Chondrocyte (in vitro differentiated cells): ENCODE measurements at regions not wholly inside any gene's neighbourhood (a gene's known extent, or its start where the extent isn't known, plus 50 kb on each side); places are given as distances from the start of the nearest gene placed in this dataset.

Experiments used
- DNase-seq: peaks from one replicate; pipeline ENCODE4 v3.0.0; 2021; ENCODE audit warnings: mixed read lengths, low spot score
- H3K27ac Mint-ChIP-seq: one replicate; pipeline ENCODE4 v1.8.0; 2021; ENCODE audit warnings: mild to moderate bottlenecking, moderate library complexity, mixed read lengths; ENCODE audit not compliant: unreplicated experiment
- H3K27me3 Mint-ChIP-seq: 2 replicates; pipeline ENCODE4 v1.8.0; 2021; ENCODE audit warnings: low read depth, mixed read lengths
- H3K36me3 Mint-ChIP-seq: 2 replicates; pipeline ENCODE4 v1.8.0; 2021; ENCODE audit warnings: low read depth, mixed read lengths
- H3K4me1 Mint-ChIP-seq: 2 replicates; pipeline ENCODE4 v1.8.0; 2021; ENCODE audit warnings: low read depth, mild to moderate bottlenecking, mixed read lengths
- H3K4me3 Mint-ChIP-seq: one replicate; pipeline ENCODE4 v1.8.0; 2021; ENCODE audit warnings: mild to moderate bottlenecking, moderate library complexity, mixed read lengths; ENCODE audit not compliant: unreplicated experiment
- H3K9me3 Mint-ChIP-seq: 2 replicates; pipeline ENCODE4 v1.8.0; 2021; ENCODE audit warnings: low read depth, mixed read lengths
- TF ChIP-seq, protein P1 (sequence below): fragments of 200-600 bp; sonication (generic); IDR thresholded peaks from 2 replicates; pipeline ENCODE4 v1.5.0; 2021; ENCODE audit warnings: antibody characterized with exemption, mild to moderate bottlenecking, moderate library complexity

DNA sequence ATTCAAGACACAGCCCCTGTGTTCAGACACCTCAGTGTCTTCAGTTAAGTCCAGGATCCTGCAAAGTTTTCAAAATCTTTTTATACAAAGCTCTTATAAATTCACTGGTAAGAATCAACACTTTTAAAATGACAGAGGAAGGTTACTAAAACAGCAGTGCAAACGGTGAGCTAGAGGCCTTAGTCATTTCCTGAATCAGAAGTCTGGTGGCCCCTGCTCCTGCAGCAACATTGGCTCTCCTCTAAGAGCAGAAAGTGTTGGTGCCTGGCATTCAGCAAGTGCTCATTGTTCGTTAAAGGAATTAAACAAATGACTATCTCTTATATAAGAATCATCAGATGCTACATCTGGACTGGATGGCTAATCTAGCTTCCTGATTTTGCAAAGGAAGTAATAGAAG lies 282.9 kb downstream of the PTGER3 start:
- no peak overlapping the region for H3K4me3 Mint-ChIP-seq
- H3K9me3 Mint-ChIP-seq: peaks cover 15% of the 10 kb centered on the region
- no peaks in the 10 kb centered on the region for H3K4me1 Mint-ChIP-seq
- no peak for DNase-seq
- TF ChIP-seq, protein P1, sequence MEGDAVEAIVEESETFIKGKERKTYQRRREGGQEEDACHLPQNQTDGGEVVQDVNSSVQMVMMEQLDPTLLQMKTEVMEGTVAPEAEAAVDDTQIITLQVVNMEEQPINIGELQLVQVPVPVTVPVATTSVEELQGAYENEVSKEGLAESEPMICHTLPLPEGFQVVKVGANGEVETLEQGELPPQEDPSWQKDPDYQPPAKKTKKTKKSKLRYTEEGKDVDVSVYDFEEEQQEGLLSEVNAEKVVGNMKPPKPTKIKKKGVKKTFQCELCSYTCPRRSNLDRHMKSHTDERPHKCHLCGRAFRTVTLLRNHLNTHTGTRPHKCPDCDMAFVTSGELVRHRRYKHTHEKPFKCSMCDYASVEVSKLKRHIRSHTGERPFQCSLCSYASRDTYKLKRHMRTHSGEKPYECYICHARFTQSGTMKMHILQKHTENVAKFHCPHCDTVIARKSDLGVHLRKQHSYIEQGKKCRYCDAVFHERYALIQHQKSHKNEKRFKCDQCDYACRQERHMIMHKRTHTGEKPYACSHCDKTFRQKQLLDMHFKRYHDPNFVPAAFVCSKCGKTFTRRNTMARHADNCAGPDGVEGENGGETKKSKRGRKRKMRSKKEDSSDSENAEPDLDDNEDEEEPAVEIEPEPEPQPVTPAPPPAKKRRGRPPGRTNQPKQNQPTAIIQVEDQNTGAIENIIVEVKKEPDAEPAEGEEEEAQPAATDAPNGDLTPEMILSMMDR: no peak
- peaks cover 1% of the 10 kb centered on the region for H3K27me3 Mint-ChIP-seq
- H3K27ac Mint-ChIP-seq: no peak overlapping the region
- H3K36me3 Mint-ChIP-seq: no peaks in the 10 kb centered on the region

DNA sequence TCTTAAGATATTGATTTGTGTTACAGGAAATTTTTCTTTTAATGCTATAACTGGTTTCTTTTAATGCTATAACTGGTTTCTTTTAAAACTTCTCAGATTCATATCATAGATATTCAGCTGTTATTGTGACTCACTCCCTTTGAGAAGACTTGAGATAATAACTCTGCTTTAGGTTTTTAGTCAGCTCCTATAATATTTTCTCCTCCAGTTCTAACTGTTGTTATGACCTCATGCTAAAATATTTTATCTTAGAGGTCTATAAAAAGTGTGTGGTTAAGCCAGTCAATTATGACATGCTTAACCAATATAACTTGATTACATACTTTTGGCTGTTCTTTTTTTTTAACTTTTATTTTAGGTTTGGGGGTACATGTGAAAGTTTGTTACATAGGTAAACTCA lies 280.2 kb downstream of the PTGER3 start:
- peaks cover 1% of the 10 kb centered on the region for H3K27me3 Mint-ChIP-seq
- H3K27ac Mint-ChIP-seq: no peak overlapping the region
- TF ChIP-seq, protein P1: no peak
- DNase-seq: no peak
- peaks cover 35% of the 10 kb centered on the region for H3K9me3 Mint-ChIP-seq
- peaks cover 2% of the 10 kb centered on the region for H3K36me3 Mint-ChIP-seq
- no peaks in the 10 kb centered on the region for H3K4me1 Mint-ChIP-seq
- no peak overlapping the region for H3K4me3 Mint-ChIP-seq

DNA sequence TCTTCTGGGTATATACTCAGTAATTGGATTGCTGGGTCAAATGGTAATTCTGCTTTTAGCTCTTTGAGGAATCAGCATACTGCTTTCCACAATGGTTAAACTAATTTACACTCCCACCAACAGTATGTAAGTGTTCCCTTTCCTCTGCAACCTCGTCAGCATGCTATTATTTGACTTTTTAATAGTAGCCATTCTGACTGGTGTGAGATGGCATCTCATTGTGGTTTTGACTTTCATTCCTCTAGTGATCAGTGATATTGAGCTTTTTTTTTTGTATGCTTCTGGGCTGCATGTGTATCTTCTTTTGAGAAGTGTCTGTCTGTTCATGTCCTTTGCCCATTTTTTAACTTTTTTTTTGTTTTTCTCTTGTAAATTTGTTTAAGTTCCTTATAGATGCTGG lies 279.4 kb downstream of the PTGER3 start:
- peaks cover 39% of the 10 kb centered on the region for H3K9me3 Mint-ChIP-seq
- peaks cover 1% of the 10 kb centered on the region for H3K27me3 Mint-ChIP-seq
- TF ChIP-seq, protein P1: no peak
- H3K4me3 Mint-ChIP-seq: no peak overlapping the region
- no peak for DNase-seq
- H3K27ac Mint-ChIP-seq: no peak overlapping the region
- peaks cover 2% of the 10 kb centered on the region for H3K36me3 Mint-ChIP-seq
- H3K4me1 Mint-ChIP-seq: no peaks in the 10 kb centered on the region

DNA sequence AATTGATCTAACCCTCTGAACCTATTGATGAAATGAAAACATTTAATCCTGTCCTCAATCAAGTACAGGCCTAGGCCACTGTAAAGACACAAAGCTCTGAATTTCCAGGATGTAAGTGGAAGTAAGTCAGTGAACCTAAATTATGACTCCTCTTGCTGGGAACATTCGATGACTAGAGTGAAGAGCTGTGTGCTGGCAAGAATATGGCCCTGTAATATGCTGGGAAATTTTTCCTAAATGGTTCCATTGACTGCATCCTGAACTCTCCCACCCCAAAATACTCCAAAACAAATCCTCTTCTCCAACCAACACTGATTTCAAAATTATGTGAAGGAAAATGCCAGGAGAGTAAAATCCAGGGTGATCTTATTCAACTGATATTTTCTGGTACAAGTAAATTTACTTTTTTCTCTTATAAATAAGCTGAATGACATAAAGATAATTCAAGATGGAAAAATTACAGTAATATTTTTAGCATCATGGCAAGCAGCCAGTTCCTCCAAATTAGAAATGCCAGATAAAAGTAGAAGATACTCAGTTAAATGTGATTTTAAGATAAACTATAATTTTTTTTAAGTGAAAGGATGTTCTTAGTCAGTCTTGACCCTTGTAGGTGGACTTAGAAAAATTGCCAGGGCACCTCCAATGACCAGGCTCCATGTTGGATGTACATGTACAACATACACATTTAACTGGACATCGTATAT lies 269.4 kb downstream of the PTGER3 start:
- TF ChIP-seq, protein P1: no peak
- DNase-seq: no peak
- Mint-ChIP-seq H3K4me1 (no peaks in the 10 kb centered on the region), H3K9me3 (no peaks in the 10 kb centered on the region), H3K27me3 (peaks cover 3% of the 10 kb centered on the region), H3K4me3 (no peak overlapping the region), H3K27ac (no peak overlapping the region), H3K36me3 (no peaks in the 10 kb centered on the region)

DNA sequence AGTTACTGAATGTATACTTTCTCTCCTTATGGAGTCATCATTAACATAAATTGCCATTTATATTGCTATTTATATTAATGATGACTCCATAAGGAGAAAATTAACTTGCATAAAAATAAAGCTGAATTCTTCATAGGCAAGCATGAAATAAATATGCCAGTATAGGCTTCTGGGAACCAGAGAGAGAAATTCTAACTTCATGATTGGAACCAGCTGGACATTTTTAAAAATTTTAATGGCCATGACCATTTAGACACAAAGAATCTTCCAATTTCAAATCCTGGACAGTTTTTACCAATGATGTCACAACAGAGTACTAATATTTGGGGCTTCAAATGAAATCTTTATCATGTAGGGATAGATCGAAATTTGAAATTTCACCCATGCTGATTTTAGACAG lies 268.7 kb downstream of the PTGER3 start:
- no peak overlapping the region for H3K4me3 Mint-ChIP-seq
- DNase-seq: no peak
- H3K36me3 Mint-ChIP-seq: no peaks in the 10 kb centered on the region
- no peaks in the 10 kb centered on the region for H3K9me3 Mint-ChIP-seq
- no peaks in the 10 kb centered on the region for H3K4me1 Mint-ChIP-seq
- H3K27me3 Mint-ChIP-seq: peaks cover 3% of the 10 kb centered on the region
- H3K27ac Mint-ChIP-seq: no peak overlapping the region
- TF ChIP-seq, protein P1: no peak
